ACC112 (cell line): ENCODE measurements at regions not wholly inside any gene's neighbourhood (a gene's known extent, or its start where the extent isn't known, plus 50 kb on each side); places are given as distances from the start of the nearest gene placed in this dataset.

Source experiments
- H2AFZ ChIP-seq: fragments of 200-600 bp; sonication (generic); one replicate; pipeline ENCODE4 v1.6.0; 2017; ENCODE audit warnings: antibody characterized with exemption, low read length; ENCODE audit not compliant: unreplicated experiment
- H3K27ac ChIP-seq: fragments of 200-600 bp; sonication (generic); 2 replicates; pipeline ENCODE4 v1.5.1; 2014; ENCODE audit warnings: low read depth, mild to moderate bottlenecking, antibody characterized with exemption, low read length, moderate library complexity
- H3K27me3 ChIP-seq: fragments of 200-600 bp; sonication (generic); 2 replicates; pipeline ENCODE4 v1.6.1; 2014; ENCODE audit warnings: mild to moderate bottlenecking, antibody characterized with exemption, low read length, moderate library complexity, mixed read lengths; ENCODE audit not compliant: insufficient read depth
- H3K36me3 ChIP-seq: fragments of 200-600 bp; sonication (generic); 2 replicates; pipeline ENCODE4 v1.6.1; 2016; ENCODE audit warnings: mild to moderate bottlenecking, antibody characterized with exemption, low read length, moderate library complexity, mixed read lengths; ENCODE audit not compliant: insufficient read depth
- H3K4me1 ChIP-seq: fragments of 200-600 bp; sonication (generic); one replicate; pipeline ENCODE4 v1.6.1; 2016; ENCODE audit warnings: low read length, mixed read lengths; ENCODE audit not compliant: insufficient read depth, unreplicated experiment, control insufficient read depth
- H3K4me3 ChIP-seq: fragments of 200-600 bp; sonication (generic); 2 replicates; pipeline ENCODE4 v1.5.1; 2014; ENCODE audit warnings: mild to moderate bottlenecking, low read depth, low read length
- H3K79me2 ChIP-seq: fragments of 200-600 bp; sonication (generic); one replicate; pipeline ENCODE4 v1.6.0; 2016; ENCODE audit warnings: low read length; ENCODE audit not compliant: control insufficient read depth, unreplicated experiment, insufficient read depth

DNA sequence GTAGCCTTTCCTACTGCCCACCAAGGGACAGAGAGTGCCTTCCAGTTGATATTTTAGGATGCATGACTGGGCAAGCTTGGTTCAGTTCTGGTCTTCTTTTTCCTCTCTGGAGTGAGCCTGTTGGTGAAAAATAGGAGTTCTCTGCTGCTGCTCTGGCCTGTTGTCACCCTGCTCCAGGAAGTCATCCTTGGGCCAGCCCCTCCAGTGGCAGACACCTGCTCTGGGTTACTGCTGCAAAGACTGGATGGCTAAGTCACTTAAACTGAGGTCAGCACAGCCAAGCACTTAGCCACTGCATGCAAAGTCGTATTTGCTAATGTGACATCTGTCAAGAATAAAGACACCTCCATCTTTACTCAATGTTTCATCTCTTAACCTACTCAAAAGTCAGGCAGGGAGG, 219.6 kb upstream of the ID2 start:
- no peaks in the 10 kb centered on the region for H3K36me3 ChIP-seq
- no peaks in the 10 kb centered on the region for H3K4me1 ChIP-seq
- peaks cover 19% of the 10 kb centered on the region; the same call in 1 of the 2 replicates for H3K27me3 ChIP-seq
- no peak overlapping the region for H3K4me3 ChIP-seq
- no peaks in the 10 kb centered on the region for H3K79me2 ChIP-seq
- H2AFZ ChIP-seq, result no peak overlapping the region
- H3K27ac ChIP-seq, result no peak overlapping the region

DNA sequence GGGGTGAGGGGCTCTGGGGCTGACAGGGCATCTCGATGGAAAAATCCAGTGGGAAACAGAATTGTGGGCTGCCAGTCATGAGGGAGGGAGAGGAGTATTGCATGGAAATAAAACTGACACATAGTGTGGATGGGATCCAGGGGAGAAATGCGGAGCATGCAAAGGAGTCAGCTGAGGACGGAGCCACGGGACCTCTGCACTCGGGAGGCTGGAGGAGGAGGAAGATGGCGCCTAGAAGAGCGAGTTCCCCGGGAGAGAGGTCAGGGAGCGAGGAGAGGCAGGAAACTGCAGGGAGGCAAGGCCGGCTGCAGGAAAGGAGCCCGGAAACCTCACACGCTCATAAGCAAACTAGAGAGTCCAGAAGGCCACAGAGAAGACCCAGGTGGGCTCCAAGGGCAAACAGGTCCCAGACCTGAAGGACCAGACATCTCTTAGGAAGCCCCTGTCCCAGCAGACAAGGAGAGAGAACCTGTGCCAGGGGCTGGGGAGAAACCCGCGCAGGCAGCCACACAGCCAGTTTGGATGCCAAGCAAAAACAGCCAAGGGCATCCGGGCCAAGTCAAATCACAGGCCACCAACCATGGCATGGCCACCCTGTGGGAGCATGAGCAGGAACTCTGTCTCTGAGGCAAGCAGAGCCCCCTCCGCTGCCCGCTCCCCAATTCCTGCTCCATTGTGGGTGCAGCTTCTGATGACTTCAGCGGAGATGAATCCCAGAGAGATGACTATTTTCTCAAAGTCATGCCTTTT, 218.8 kb upstream of the ID2 start:
- peaks cover 14% of the 10 kb centered on the region; the same call in 1 of the 2 replicates for H3K27me3 ChIP-seq
- no peak overlapping the region for H3K4me3 ChIP-seq
- H2AFZ ChIP-seq, result no peak overlapping the region
- no peak overlapping the region for H3K27ac ChIP-seq
- no peaks in the 10 kb centered on the region for H3K36me3 ChIP-seq
- H3K79me2 ChIP-seq, result no peaks in the 10 kb centered on the region
- H3K4me1 ChIP-seq, result no peaks in the 10 kb centered on the region

DNA sequence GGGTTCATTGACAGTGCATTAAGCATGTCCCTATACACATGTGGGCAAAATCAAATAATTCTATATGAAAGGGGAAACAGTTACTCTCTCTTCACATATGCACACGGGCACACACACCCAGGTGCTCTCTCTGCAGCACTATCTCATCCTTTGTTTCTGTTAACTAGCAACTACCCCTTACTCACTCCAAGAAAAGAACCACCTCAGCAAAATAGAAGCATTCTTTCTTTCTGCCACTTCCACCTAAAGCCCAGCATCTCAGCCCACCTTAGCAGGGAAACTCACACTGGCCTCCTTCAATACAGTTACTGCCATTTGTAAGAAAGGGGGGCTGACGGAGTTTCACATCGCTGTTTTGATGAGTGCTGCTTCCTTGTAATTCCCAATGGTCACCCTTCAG, 216.3 kb upstream of the ID2 start:
- Histone ChIP-seq H3K27me3 (0 out of 2 replicates have a peak, but pooled peaks cover 5% of the 10 kb centered on the region), H3K27ac (no peak overlapping the region), H3K4me1 (no peaks in the 10 kb centered on the region), H3K79me2 (no peaks in the 10 kb centered on the region), H3K36me3 (no peaks in the 10 kb centered on the region), H2AFZ (no peak overlapping the region), H3K4me3 (no peak overlapping the region)

DNA sequence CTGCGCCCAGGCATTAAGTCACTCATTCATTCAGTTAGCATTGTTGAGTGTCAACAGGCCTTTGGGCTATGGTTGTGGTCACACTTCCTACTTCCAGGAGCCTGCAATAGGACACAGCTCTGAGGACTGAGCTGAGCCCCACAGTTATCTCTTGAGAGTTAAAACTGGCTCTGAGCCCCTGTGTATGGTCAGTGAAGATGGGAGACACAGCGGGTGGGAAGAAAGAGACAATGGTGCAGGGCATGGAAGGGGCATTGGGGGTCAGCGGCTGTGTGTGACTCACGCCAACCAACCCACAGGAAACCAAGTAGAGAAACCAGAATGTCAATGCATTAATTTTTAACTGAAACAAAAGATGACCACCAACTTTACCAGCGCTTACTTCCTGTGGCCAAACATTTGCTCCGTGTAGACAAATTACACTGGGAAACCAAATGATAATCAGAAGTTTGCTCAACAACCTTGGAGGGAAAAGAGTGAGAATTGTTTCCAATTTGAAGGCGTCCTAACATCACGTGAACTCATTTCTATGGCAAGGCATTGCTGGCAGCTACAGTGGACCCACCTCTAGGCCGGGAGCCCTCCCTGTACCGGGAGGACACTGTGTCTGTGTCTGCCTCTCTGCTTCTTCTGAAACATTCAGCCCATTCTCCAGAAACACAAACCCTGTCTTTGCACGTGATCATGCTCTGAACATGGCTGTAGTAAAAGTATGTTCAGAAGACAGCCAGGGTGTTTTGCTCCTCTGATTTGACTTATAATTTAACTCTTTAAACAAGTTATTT, 212.0 kb upstream of the ID2 start:
- Histone ChIP-seq H3K79me2 (no peaks in the 10 kb centered on the region), H3K27me3 (0 out of 2 replicates have a peak, but pooled peaks cover 9% of the 10 kb centered on the region), H3K4me3 (no peak overlapping the region), H3K4me1 (no peaks in the 10 kb centered on the region), H3K27ac (no peak overlapping the region), H2AFZ (no peak overlapping the region), H3K36me3 (no peaks in the 10 kb centered on the region)

DNA sequence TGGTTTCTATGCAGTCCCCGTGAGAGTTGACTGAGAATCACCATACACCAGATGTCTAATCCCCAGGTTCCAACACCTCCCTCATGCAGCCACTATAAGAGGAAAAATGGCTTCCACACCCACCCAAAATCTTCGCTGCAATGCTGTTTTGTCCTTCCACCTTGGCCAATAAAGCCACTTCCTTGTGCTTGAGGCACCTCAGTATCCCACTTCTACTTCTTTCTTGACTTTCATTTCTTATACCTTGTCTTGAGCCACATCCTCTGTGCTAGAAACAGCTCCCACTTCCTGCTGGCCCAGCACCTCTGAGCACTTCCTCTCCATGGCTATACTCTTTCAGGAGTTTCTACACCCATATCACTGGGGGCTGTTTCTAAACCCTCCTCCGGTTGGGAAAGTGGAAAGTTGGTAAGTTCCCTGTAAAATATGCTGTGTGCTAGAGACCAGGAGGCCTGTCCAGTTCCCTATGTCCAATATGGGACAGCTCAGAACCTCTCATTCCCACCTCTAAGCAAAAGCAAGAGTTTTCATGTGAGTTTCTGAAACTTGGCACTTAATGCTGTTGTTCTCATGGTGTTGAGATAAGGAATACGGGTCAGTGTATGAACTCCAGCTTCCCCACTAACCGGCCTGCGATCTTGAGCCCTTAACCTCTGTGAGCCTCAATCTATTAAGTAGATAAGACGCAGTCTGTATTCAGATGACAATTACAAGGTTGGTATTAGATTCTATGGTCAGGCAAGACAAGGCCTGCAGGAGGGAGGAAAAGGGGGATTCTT, 209.1 kb upstream of the ID2 start:
- Histone ChIP-seq H3K27ac (no peak overlapping the region), H3K79me2 (no peaks in the 10 kb centered on the region), H3K4me3 (no peak overlapping the region), H3K27me3 (0 out of 2 replicates have a peak, but pooled peaks cover 9% of the 10 kb centered on the region), H3K36me3 (no peaks in the 10 kb centered on the region), H2AFZ (no peak overlapping the region), H3K4me1 (no peaks in the 10 kb centered on the region)

DNA sequence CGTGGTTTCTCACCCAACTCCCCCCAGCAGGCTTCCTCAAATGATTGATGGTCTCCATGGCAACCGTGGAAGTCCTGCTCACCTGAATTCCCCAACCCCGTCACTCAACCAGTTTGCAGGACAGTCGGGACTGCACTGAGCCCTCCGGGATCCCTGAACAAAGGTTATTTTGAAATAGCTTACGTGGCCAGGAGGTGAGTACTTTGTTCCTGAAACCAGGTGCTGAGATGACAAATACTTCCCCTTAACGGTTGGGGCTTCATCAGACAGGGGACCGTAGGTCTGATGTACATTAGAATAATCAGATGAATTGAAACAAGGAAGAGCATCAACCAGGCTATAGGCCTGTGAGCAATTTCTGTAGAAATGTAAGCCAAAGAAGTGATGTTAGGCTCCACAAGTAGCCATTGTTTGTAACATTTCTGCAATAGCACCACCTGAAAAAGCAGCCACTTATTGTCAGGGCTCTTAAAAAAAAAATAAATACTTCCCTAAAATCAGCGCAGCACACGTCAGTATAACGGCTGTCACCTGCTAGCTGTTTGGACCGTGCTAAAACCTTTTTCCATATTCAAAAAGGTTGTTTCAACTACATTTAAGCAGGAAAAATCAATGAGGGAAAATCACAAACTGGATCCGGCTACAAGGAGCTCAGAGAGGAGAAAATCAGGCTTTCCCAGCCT, 206.4 kb upstream of the ID2 start:
- H3K27ac ChIP-seq, result no peak overlapping the region
- H3K4me3 ChIP-seq, result no peak overlapping the region
- H2AFZ ChIP-seq, result no peak overlapping the region
- no peaks in the 10 kb centered on the region for H3K36me3 ChIP-seq
- no peaks in the 10 kb centered on the region for H3K79me2 ChIP-seq
- 0 out of 2 replicates have a peak, but pooled peaks cover 13% of the 10 kb centered on the region for H3K27me3 ChIP-seq
- H3K4me1 ChIP-seq, result no peaks in the 10 kb centered on the region

DNA sequence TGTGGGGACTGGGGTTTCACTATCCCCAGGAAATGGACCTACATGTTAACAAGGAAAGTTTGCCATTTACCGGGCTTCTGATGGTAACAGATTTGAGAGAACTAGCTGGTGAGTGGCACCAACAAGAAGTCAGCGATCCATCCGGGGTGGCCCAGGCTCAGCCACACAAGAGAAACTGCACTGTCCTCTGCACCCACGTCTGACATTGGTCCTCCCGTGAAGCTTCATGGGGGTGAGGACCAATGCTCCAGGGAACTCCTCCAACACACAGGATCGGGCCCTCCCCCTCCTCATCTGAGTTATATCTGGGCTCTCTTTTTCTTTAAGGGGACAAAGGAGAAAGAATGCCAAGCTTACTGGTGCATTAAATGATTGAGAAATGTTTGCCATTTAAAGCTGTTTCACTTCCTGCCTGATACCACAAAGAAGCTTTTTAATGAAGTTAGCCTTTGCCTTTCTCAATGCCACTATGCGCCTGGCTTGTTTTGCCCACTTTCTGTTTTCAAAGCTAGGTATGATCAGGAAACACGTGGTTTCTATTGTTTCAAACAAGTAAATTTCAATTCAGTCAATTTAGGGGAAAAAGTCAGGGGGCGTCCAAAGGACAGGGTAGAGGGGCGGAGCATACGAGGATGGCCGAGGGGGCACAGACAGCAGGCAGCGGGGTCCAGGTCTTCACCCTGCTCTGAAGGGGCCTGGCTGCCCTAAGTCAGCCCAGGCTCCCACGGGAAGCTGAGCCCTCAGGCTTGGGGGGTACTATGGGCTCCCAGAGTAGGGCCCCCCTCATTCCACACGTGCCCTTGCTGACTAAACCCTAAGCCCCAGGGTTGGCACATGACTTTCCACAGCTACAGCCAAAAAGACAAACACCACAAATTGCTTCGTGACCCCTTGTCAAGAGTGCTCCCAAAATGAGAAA, 204.0 kb upstream of the ID2 start:
- Histone ChIP-seq H3K36me3 (no peaks in the 10 kb centered on the region), H3K79me2 (no peaks in the 10 kb centered on the region), H3K27me3 (peaks cover 6% of the 10 kb centered on the region), H3K4me1 (no peaks in the 10 kb centered on the region), H3K4me3 (no peak overlapping the region), H2AFZ (no peak overlapping the region), H3K27ac (no peak overlapping the region)

DNA sequence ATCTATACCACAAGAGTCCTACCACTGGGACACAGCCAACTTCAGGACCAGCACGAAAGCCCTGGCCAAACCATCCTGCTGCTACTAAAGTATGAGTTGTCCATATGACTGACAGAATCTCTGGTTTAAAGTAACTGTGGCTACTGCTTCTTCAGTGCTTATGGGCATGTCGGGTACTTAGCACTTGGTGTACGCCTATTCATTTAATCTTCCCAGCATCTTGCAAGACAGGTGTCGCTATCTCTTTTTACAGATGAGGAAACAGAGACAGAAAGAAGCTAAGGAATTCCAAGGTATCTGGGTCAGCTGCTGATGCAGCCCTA, 203.4 kb upstream of the ID2 start:
- Histone ChIP-seq H3K27me3 (peaks cover 6% of the 10 kb centered on the region), H3K27ac (no peak overlapping the region), H3K4me1 (no peaks in the 10 kb centered on the region), H2AFZ (no peak overlapping the region), H3K36me3 (no peaks in the 10 kb centered on the region), H3K4me3 (no peak overlapping the region), H3K79me2 (no peaks in the 10 kb centered on the region)

DNA sequence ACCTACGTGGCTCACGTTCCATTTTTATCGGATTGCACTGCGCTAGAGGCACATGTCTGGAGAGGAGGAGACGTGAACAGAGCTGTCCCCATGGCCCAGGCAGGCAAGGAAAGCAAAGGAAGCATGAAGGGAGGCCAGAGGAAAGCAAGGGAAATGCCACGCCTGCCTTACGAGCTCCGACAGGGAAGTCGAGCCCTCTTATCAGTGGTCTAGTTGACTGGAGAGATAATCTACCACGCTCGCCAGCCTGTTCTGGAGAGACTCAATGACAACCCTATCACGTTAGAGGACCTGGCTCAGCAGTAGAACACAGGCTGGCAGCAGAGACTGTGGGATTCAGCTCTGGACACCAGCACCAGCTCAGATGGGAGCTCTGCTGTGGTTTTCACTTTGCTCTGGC, 202.6 kb upstream of the ID2 start:
- Histone ChIP-seq H3K79me2 (no peaks in the 10 kb centered on the region), H2AFZ (no peak overlapping the region), H3K27me3 (peaks cover 6% of the 10 kb centered on the region), H3K36me3 (no peaks in the 10 kb centered on the region), H3K27ac (no peak overlapping the region), H3K4me1 (no peaks in the 10 kb centered on the region), H3K4me3 (no peak overlapping the region)
